GM21390 (cell line): ENCODE measurements at regions not wholly inside any gene's neighbourhood (a gene's known extent, or its start where the extent isn't known, plus 50 kb on each side); places are given as distances from the start of the nearest gene placed in this dataset.
"Not testable (repeated sequence)": the region's sequence is repeated elsewhere in the genome, so short reads cannot be mapped to it uniquely, and the experiment has no call there.

Source experiments
- ATAC-seq: cut with Tn5 transposase; IDR thresholded peaks from one replicate; pipeline ENCODE4 v1.9.1; 2021; ENCODE audit not compliant: unreplicated experiment

DNA sequence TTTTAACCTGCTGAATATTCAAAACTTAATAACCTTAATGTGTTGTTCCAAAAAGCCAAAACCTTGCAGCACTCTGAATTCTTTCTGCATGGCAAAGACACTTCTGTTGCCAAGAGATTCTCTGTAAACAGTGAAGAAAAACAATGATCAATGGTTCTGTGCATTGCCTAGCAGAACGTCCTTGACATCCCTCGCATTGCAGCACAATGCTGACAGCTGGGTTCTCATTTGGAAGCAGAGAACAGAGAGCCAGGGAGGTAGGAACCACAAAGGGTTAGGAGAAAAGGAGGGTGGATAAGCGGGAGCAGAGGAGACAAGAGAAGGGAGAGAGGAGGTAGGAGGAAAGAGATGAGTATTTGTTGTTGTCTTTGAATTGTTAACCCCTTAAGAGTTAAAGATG, 501.1 kb downstream of the NAV3 start:
- no peak for ATAC-seq

DNA sequence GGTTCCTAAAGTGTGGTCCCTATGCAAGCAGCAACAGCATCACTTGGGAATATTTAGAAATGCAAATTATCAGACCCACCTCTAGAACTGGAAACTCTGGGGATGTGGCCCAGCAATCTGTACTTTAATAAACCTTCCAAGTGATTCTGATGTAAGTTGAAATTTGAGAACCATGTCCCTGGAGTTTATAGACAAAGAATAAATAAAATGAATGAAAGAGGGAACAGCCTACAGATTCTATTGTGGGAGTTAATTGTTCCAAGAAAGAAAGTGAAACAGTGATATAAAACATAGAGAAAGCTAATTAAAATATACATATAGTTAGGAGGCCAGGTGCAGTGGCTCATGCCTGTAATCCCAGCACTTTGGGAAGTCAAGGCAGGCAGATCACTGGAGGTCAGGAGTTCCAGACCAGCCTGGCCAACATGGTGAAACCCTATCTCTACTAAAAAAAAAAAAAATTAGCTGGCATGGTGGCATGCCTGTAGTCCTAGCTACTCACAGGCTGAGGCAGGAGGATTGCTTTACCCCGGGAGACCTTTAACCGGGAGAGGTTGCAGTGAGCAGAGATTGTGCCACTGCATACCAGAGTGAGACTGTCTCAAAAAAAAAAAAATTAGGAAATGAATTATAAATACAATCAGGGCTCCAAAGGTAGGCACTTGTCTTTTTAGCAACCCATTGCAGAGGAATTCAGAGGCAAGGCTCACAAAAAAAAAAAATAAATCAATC, 507.5 kb downstream of the NAV3 start:
- ATAC-seq: no peak

DNA sequence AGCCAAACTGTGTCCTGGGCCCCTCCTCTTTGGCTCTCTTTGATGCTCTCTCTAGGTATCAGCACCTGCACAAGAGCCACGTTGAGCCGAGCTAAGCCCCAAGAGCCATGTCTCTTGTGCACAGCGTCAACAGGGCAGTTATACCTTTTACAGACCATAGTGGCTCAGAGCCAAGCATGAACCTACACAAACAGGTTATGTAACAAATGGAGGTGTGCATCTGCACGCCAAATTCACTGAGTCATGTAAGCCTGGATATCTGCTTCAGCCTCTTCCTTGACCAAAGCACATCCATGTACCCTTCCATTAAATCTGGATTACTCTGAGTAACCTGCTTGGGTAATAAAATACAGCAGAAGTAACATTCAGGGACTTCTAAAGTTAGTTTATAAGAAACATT, 509.7 kb downstream of the NAV3 start:
- ATAC-seq: no peak

DNA sequence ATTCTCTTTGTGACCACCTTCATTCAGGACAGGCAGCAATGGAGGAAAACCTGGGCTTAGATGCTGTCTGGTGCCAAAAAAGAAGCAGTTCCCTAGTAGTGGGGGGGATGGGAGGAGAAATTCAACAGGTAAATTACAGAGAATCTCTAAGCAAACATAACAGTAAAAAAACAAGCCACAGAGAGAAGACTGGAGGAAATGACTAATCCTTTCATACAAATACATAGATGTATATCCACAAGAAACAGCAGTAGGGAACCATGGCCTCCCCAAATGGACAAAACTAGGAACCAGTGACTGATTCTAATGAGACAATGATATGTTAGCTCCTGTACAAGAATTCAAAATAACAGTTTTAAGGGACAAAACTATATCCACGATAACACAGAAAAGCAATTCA, 513.0 kb downstream of the NAV3 start:
- ATAC-seq: no peak

DNA sequence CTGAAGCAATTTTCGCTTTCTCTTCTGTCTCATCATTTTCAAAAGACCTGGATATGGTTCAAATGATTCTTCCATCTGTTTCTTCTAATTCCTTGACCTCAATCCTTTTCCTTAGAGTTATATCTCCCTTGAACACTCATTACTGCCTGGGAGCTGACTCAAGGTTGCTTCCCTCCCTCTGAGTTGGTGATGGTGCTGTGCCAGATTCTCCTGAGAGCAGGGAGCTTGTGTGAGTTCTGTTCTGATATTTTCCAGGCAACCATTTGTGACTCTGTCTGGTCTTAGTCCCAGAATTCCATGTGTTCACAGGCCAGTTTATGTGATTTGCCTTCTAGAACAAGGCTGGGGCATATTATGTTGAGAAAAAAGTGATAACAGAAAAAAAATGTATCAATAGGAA, 505.1 kb upstream of the SYT1 start:
- ATAC-seq: no peak

DNA sequence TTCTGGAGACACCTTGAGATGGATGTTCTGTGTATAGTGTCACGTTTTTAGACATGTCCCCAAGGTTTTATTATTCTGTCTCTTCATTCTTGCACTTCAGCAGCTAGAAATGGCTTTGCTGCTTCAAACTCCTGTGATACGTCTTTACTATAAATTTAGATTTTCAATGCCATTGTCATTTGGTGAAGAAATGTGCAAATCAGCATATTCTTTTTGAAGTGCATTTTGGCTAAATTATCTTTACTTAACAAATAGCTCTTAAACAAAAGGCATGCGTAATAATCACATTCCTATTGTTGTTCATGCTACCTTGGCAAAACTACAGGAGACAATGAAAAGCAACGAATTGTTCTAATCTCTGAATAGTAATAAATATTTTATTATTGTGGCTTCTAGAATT, 502.9 kb upstream of the SYT1 start:
- no peak for ATAC-seq

DNA sequence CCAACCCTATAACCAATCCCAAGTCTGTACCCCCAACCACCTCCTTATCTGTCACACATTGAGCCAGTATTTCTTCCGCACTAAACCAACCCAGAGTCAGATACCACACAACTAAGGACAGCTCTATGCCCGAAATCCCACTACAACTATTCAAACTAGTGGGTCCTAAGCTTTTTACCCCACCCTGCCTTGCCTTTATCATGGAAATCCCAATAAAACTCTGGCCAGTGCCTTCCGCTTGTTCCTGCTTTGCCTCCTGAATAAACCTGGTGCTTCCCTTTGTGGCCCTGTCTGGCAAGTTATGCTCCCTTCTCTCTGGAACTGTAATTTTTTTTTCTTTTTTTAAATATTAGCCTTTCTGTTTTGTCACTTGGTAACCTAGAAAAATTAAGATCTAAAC, 493.3 kb upstream of the SYT1 start:
- ATAC-seq: no peak

DNA sequence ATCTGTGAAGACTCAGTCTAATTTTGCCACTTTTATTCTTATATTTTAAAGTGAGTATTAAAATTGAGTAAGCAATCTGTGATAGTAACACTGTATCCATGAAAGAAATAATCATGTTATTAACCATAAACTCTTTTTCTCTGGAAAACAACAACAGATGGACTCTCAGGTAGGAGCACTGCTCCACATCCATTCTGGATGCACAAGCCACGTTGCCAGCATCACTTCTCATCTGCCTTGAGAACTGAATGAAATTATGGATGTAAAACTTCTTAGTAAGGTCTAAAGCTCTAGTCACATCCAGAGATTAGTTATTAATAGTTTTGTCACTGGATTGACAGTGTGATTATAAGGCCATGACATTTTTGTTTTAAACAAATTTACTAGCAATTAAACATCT, 489.1 kb upstream of the SYT1 start:
- ATAC-seq: no peak

DNA sequence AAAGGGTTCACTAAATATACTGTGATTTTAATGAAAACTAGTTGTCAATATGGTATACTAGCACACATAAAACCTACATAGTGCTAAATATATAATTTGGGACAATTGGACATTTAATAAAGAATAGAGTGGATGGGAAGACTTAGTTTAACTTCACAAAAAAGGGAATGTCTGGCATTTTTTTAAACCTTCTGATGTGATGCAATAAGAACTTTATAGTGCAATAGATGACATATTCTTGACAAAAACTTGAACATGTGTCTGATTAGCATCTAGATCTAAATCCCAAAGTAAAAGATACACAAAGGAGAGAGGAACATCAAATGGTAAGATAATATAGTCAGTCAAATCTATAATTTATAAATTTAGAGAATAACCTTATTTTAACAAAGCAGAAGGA, 488.3 kb upstream of the SYT1 start:
- ATAC-seq: no peak

DNA sequence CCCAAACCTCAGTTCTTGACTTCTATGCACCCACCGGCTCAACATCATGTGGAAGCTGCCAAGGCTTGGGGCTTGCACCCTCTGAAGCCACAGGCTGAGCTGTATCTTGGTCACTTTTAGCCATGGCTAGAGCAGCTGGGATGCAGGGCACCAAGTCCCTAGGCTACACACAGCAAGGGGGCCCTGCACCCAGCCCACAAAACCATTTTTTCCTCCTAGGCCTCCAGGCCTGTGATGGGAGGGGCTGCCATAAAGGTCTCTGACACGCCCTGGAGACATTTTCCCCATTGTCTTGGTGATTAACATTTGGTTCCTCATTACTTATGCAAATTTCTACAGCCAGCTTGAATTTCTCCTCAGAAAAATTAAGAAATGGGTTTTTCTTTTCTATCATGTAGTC, 485.5 kb upstream of the SYT1 start:
- not testable (repeated sequence) for ATAC-seq

DNA sequence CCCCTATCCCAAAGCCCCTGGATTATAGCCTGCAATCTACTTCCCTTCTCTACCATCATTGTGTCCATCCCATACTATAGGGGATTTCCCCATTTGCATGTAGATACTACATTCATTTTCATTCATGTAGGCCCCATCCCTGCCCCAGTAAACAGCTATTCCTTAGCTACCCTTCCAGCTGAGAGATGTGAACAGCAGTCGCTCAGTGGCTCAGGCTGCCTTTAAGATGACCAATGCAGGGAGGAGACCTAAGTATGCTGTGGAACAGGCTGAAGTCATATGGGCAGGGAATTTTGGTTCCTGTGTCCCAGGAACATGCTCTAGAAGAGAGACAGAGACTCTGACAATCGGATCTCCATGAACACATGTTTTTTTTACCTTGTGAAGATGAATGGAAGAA, 481.2 kb upstream of the SYT1 start:
- ATAC-seq: no peak

DNA sequence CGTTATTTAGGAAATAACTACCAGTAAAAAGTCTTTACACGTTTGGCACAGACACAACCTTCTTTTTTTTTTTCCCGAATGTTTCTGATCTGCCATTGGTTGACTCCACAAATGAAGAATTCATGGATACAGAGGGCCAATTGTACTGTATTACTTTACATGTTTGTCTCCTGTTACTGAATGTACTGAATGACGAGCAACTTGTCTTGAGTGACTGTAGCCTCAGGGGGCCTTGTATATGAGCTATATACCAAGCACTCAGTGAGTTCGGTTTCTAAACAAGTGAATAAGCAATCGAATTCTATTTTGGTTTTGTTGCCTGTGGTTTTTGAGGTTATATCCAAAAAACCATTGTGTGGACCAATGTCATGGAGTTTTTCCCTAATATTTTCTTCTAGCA, 480.0 kb upstream of the SYT1 start:
- ATAC-seq: no peak

DNA sequence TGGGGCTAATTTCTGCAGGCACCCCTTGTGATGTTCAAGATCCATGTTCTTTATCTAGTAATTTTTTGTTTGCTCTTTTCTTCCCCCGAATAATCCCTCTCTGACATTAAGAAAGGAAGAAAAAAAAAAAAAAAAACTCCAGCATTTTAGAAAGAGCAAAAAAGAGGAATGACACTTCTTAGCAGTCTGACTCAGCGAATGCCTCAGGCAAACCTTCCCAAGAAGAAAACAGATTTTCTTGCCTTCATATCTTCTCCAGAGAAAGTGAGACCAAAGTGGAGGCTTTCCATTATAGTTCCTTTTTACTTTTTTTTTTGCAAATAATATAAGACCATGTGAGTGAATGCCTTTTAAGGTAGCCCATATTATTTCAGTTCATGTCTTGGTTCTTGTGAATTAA, 479.0 kb upstream of the SYT1 start:
- ATAC-seq: no peak

DNA sequence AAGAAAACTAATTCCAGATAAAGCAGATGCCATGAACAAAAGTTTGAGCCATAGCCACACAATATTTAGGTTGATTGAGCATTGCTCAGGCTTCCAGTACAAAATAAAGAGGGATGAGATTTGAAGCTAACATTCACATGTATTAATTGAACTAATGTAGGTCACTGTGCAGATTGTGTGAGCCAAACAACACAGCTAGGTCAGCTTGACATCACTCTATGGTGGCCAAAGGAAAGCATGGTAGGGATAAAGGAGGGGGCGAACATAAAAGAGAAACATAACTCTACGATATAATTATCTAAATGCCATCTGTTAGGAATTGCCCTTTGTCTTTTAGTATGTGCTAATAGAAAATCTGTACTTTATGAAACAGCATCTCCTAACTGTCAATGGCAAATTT, 477.7 kb upstream of the SYT1 start:
- ATAC-seq: no peak

DNA sequence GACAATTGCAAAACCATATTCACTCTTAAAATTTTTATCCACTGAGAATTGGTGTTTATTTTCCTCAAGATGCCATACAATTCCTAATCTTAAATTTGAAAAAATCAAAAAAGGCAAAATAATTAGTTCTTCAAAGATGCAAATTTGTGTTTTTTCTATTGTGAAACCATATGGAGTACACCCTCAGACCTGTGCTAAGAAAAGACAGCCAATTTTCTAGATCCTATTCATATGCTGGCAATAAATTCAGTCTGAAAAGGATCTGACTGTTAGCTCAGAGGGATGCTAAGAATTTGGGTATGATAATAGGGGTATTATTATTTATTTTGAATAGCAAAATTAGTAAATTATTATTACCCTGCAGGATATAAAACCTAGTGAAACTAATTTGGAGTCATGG, 476.9 kb upstream of the SYT1 start:
- ATAC-seq: no peak

DNA sequence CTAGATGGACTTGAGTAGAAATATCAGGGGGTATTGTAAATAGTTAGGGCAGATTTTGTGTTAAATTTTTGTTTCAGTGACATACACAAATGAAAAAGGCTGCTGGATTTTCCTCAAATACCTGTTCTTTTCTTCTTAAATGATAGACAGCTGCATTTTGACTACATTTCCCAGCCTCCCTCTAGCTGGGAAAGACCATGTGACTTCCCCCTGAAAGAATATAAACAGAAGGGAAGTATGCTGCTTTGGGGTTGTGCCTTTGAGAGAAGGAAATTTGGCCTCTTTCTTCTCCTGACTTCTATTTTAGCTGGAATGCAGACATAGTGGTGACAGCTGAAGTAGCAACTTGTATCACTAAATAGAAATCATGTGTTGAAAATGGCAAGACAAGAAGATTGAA, 476.1 kb upstream of the SYT1 start:
- no peak for ATAC-seq

DNA sequence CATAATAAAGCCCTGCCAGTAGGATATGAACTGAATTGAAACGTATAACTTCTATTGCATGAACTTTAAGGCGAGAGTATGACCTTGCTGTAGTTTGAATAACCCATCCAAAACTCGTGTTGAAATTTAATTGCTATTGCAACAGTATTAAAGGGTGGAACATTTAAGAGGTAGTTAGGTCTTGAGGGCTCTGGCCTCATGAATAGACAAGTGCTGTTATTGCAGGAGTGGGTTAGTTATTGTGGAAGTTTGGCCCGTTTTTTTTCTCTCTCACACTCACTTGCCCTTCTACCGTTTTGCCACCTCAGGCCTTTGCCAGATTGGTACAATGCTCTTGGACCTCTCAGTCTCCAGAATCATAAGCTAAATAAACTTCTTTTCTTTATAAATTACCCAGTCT, 473.7 kb upstream of the SYT1 start:
- ATAC-seq: no peak

DNA sequence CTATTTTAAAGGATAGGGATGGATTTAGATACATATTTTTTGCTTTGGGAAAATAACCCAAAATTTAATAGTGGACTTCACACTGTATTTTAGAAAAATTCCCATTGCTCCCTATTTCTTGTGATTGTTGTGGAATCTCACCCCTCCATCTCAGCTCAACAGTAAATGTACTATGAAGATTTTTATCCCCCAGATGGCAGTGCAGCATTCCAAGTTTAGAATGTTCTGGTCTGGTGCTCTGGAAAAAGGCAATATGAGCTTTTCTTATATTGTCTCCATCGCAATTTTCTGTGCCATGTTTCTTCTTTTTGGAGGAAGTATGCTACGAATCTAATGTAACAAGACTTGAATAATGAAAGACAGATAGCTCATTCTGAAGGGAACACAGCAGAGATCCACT, 471.7 kb upstream of the SYT1 start:
- no peak for ATAC-seq

DNA sequence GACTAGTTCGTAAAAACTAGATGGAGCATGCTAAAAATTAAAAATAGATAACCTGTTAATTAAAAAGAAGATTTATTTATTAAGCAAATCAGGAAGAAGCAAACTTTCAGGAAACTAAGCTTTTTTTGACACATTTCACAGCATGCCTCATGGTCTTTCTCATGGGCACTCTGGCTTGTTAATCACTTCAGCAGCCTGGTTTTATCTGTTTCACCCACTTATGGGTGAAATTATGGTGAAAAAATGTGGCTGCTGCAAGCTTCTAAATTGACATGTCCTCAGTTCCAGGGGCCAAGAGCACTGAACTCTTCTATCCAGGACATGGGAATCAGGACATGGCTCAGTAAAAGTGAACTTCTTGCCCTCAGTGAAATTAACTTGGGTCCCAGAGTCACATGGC, 468.6 kb upstream of the SYT1 start:
- ATAC-seq: no peak

DNA sequence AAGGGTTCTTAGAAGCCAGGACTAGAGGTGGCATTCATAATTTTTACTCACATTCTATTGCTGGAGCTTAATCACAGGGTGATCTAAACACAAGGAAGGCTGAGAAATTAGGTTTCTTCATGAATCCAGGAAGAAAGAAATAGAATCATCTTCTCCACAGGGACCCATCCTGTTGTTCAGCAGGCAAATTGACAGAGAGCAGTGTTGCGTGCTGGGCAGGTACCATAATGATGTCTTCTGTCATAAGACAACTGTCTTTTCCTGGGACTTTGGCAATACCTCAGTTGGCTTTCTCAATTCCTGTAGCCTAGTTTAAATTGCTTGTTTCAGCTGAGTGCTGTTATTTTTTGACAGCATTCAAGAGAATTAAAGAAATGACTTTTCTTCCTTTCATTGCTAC, 468.0 kb upstream of the SYT1 start:
- no peak for ATAC-seq

DNA sequence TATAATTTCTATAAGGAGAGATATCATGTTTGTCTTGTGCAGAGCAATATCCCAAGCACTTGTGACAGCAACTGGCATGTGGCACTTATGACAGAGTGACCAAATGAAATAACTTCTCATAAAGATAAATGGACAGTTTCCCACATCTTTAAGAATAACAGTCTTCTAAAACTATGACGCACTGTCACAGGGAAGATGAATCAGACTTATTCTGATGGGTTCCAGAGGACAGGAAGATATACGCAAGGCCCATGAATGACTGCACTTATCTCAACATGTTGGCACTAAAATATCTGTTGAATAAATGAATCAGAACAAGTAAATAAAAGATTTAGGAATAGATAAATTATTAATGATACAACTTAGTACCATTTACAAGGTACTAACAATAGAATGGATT, 465.8 kb upstream of the SYT1 start:
- ATAC-seq: no peak

DNA sequence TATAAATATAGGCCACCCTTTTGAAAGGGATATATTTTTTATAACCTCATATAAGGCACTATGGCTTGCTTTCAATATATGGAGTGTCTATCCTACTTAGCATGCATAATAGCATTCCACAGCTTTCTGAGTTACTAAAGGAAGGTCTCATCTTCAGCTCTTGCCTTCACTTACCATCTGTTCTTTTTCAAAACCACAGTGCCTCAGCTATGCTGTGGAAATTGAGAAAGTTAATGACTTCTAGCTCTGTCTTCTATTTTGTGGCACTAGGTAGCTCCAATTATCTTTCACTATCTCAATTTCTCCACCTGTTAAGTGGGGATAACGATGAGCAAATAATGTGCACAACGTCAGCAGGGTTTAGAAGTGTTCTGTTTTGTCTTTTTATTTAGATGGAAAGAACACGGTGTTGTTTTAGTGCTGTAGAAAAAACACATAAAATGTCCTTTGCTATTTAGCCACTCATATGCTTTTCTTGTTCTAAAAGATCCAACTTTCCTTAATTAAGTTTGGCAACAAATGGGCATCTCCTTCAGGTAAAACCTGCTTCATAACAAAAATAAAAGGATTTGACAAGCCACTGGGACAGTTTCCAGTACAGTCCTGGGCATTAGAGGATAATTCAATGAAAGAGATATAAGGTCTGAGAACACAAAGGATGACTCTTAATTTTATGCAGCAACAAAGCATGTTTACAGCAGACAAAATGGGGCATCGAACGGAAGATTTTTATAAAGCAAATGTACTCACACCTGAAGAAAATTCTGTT, 462.0 kb upstream of the SYT1 start:
- ATAC-seq: no peak

DNA sequence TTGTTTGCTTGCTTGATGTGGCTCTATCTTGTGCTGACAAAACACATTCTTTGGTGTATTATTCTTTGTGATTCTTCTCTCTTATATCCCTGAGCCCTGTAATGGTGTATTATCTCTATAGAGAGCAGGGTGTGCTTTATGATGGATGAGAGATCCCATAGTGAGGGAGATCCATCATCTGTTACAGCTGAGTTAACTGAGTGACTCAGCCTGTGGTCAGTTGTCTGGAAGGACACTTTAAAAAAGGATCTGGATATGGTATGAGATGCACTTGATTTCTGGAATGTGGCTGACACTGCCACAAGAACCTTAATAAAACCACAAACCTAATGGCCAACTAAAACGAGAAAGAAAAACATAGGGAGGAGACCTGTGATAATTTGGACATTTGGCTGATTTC, 461.4 kb upstream of the SYT1 start:
- no peak for ATAC-seq
